HuH-7 (cell line): ENCODE measurements at regions not wholly inside any gene's neighbourhood (a gene's known extent, or its start where the extent isn't known, plus 50 kb on each side); places are given as distances from the start of the nearest gene placed in this dataset.
"Not testable (repeated sequence)": the region's sequence is repeated elsewhere in the genome, so short reads cannot be mapped to it uniquely, and the experiment has no call there.

Source experiments
- DNase-seq: peaks from one replicate; pipeline ENCODE4 v3.0.0; 2011; ENCODE audit warnings: low spot score

DNA sequence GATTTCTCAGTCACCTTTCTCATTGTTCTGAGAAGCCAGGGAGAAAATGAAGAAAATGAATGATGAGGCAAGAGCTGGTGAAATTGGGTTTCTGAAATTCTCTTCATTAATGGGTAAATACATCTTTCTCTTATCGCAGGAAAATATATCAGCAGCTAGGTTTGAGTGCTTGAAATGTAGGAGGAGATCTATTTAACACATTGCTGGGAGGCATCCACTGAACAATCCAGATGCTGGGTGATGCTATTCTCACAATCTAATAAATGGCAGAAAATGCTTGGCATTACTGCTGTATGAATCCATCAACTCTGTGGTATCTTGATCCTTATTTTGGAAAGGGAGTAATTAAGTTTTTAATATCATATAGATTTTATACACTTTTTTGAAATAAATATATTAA lies 199.6 kb upstream of the LRP1B start:
- DNase-seq, result no peak

DNA sequence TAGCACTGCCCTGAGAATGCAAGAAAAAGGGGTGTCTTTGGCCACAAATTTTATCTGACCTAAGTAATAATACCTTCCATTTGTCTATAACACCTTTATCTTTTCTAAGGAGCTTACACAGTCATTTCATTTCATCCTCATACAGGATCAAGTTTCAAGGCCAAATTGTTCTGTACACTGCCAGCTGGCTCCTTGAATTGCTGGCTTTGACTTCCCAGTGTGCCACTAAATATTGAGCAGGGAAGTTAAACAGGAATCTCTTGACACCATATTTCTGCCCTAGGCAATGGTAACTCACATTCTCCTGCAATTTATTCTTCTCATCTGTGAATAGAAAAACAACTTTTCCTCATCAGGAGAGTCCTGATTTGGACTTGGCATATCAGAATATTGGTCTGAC lies 195.1 kb upstream of the LRP1B start:
- no peak for DNase-seq

DNA sequence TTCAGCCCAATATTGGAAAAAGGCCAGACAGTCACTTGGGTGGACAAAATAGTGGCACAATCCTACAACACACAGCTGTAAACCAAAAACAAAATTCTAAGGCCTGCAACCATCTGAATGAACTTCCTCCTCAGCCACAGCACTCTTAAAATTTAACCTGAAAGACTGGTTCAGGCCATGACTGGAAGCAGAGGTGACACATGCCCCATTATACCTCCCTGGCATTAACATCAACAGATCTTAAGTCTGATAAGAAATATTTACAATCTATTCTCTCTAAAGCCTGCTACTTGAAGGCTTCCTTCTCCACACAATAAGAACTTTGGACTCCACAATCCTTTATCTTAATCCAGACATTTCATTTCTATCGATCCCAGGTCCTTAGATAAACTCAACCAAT lies 192.4 kb upstream of the LRP1B start:
- DNase-seq, result no peak

DNA sequence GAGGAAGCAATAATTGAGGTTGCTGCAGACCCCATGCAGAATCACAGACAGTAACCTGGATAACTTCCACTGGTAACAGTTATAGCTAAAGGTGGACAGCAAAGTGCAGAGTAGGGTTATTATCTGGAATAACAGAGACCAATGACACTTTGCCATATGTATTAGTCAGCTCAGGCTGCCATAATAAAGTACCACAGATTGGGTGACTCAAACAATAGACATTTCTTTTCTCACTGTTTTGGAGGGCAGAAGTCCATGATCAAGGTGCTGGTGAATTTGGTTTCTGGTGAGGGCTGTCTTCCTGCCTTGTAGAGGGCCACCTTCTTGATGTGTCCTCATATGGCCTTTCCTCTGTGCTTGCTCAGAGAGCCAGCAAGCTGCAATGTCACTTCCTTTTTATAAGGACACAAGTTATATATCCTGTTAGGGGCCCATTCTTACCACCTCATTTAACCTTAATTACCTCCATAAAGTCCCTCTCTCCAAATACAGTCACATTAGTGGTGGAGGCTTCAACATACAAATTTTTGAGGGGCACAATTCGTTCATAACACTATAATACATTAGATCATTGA lies 191.0 kb upstream of the LRP1B start:
- no peak for DNase-seq

DNA sequence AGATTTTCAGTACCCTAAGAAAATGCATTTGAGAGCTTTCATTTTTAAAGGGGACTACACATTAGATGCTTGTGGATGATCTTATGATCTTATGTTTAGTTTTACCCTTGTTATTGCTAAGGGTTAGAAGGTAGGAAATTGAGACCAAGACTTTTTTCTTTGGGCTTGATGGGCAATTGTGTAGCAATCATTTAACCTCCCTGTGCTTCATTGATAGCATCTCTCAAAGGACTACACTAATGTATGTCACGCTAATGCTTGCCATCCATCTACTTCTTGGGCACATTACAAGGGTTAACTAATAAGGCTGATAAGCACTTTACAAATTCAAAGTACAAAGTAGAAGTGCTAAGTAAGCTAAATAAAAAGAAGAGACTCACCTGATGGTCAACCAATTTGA lies 189.3 kb upstream of the LRP1B start:
- no peak for DNase-seq

DNA sequence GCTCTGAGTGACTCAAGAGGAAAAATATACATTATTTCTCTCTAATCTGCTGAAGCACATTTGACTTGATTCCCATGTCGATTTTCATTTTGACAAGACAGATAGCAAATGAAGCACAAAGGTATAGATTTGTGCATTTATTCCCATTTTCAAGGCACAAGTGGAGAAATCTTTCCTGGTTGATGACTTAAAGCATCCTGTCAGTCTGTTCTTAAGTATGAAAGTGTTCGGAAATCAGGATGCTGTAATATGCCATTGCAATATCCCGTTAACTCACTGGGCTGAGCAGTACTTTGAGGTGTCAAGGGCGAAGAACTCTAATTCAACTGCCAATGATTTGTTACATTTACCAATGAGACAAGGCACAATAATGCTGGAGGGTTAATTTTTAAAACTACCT lies 185.2 kb upstream of the LRP1B start:
- DNase-seq, result no peak

DNA sequence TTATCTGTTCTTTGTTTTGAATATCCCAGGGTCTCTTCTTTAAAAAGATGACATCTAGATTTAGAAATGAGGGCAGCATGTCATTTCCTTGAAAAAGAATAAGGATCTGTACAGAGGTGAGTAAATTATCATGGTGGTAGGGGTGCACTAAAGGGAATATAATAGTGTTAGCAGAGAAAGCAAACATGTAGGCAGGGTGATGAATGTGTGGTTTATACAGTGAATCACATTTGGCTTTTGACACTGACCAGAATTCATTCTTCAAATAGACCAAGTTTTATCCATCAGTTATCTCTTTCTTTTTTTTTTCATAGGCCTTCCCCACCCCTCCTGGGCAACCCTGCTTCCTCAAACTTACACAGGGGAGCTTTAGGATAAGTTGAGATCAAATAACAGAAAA lies 184.5 kb upstream of the LRP1B start:
- DNase-seq, result no peak

DNA sequence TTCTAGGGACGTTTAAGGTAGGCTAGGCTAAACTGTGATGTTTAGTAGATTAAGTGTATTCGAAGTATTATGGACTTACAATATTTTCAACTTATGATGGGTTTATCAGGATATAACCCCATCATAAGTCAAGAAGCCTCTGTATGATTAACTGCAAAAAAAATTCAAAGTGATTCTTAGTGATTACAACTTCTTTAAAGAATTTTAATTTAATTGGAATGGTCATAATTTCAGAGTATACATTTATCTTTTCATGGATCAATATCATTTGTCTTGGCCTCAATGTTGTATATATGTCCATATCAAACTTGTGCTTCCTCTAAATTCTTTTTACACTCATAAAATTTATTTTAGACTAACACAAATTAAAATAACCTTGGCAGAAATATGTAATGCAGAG lies 183.3 kb upstream of the LRP1B start:
- no peak for DNase-seq

DNA sequence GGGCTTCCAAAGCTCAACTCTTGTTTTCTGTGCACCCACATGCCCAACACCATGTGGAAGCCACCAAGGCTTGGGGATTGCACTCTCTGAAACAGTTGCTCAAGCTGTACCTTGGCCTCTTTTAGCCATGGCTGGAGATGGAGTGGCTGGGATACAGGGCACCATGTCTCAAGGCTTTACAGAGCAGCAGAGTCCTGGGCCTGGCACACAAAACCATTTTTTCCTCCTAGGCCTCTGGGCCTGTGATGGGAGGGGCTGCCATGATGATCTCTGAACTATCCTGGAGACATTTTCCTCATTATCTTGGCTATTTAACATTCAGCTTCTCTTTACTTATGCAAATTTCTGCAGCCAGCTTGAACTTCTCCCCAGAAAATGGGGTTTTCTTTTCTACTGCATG lies 179.7 kb upstream of the LRP1B start:
- DNase-seq, result no peak

DNA sequence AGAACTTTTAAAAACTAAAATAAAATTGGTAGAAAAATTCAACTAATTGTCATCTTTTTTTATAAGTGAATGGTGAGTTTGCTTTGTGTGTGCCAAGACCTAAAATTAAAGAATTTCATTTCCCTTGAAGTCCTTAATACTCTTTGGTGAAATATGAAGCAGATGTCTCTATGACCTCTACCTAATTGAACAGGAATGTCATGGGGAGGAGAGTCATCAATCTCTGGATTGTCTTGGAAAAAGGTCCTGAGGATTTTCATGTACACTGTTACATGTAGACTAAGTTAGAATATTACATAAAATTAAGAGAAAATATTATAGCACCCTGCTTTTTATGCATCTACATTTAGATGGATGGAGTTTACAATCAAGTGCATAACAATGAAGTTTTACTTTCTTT lies 177.9 kb upstream of the LRP1B start:
- DNase-seq, result no peak

DNA sequence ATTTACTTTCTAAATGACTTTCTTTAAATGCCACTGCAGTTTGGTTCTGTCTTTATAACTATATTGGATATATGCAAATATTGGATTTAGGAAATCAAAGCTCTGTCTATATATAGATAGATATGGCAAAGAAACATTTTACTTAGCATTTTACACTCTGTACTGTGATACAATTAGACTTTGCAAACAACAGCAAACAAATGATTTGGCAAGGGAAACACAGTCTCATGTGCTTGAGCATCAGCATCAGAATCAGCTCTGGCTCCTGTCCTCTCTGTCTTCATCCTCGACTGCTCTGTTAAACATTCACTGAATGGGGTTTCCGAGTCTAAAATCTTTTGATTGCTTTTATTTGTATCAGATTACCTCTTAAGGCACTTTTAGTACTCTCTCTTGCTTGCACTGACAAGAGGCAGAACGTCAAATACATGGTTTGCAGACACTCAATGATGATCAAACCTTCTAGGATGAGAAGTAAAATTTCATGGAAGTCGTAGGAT lies 176.8 kb upstream of the LRP1B start:
- DNase-seq, result no peak

DNA sequence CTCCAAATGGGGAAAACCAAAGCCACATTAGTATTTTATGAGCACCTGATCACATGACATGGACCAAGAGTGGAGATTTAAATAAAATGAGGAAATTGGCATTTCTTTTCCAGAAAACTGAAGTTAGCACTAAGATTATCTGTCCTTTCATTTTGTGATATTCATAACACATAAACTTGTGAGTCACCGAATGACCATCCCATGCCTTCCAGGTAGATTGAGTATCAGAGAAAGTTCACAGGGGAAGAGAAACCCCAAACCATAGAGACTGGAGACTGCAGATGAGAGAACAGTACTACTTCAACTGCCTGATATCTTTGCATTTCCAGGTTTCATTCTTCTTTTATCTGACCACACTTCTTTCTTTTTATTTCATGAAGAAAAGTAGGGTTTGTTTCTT lies 176.3 kb upstream of the LRP1B start:
- no peak for DNase-seq

DNA sequence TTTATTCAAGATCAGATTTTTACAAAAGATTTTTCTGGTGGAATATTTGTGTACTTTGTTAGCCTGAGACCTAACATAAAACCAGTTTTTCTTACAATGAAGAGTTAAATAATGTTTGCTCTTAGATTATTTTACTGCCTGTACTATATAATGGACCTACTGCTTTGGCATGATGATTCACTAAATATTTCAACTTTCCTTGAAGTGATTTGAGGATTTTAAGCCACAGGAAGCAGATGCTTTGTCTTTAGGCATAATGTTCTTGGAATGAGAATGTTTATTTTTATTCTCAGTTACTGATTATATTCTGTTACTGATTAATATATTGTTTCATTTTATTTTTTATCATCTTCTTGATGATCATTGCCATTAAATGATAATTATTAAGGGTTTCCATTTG lies 175.3 kb upstream of the LRP1B start:
- DNase-seq, result no peak

DNA sequence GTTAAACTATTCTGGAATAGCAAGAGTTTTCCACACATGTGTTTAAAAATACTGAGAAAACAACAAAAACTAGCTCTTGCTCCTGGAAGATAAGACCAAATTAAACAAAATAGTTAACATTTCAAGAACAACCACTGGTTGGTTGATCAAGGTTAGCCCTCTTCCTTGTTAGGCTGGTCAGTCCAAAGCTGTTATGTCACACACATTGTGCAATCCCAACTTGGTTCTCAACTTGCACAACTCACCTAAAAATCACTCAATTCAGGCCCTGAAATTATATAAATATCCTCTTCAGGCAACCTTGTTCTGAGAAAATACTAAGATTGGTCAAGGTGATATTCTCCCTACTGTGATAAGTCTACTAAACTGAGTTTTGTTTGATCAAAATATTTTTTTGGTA lies 169.7 kb upstream of the LRP1B start:
- no peak for DNase-seq

DNA sequence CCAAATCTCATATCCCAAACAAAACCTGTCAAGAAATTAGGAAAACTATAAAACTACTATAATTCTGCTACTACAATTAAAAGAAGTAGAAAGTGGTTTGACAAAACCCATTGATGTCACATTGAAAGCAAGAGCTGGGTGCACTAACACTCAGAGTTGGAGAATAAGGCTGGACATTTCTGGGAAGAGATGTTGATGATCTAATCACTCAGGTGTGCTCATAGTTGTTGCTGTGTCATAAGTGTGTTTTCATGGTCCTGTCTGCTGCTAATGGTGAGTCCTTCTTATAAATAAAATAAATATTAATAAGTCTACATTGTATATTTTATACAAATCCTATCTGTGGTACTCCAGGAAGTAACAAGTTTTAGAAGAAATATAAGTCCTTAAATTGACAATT lies 168.2 kb upstream of the LRP1B start:
- DNase-seq, result no peak

DNA sequence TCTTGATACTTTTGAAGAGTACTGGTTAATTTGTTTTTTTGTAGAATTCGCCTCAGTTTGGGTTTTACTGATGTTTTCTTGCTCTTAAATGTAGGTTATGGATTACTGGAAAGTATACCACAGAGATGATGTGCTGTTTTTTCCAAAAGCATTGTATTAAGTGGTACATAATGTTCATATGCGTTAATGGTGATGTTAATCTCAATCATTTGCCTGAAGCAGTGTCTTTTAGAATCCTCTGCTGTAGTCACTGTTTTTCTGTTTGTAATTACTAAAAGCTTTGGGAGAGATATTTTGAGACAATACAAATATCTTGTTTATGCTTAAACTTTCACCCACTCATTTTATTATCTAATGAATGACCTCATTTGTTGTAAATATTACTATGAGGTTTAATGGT lies 163.4 kb upstream of the LRP1B start:
- DNase-seq, result no peak

DNA sequence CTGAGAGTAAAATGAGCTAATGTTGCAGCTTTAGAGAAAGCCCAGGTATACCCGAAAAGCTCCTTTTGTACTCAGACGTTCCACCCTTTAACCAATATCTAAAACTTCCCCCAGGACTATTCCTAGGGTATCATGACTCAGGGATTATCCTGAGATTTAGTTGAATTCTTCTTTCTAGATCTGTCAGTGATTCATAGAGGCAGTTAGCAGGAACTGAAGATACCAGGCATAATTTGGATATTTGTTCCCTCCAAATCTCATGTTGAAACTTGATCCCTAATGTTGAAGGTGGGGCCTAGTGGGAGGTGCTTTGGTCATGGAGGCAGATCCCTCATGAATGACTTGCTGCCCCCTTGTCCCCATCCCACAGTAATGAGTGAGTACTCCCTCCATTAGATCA lies 161.2 kb upstream of the LRP1B start:
- DNase-seq, result no peak

DNA sequence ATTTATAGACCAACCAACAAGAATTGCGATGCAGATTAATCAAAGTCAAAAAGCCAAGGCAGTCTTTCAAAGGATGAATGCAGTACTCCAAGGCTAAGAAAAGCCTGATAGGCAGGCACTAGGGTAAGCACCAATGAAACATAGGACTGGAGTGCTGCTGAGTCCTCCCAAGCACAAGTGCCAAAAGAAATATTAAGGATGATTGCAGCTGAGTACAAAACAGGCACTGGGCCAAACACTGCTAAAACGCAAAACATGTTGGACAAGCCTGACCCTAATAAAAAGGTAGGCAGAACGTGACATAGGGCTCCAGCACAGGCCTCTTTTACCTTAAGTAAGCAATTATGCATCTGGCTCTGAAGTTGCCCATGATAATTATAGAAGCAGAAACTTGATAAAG lies 160.1 kb upstream of the LRP1B start:
- no peak for DNase-seq

DNA sequence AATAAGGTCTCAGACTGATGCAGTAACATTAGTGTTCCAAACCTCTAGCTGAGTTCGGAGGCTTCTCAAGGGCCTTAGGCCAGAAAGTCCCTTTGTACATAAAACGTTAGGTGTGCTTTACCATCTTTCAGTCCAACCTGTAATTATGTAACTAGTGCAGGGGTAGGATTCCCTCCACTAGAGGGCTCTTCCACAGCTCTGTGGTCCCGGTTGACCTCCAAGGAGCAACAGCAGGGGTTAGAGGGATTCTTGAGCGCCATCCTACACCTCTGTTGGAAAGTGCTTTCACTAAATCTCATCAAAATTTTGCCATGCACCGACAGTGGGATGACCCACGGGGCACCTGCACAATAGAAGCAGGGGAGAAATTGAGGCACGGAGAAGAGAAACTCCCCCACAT lies 155.8 kb upstream of the LRP1B start:
- peak; percentile 52 for DNase-seq

DNA sequence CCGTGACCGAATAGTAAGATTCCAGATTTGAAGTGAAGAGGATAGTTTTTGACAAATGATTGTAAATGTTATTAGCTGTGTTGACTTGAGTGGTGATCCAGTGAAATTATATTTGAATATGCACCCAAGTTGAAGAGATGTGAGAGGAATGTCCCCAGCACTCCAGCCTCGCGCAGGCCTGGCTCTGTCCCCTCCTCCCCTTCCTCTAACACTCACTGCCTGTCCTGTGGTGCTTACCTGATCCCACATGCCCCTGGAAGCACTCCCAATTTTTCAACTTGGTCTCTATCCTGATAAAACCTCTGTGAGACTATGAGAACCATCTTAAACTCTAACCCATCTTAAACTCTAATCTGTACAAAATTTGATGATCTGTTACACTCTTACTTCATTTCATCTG lies 154.7 kb upstream of the LRP1B start:
- no peak for DNase-seq

DNA sequence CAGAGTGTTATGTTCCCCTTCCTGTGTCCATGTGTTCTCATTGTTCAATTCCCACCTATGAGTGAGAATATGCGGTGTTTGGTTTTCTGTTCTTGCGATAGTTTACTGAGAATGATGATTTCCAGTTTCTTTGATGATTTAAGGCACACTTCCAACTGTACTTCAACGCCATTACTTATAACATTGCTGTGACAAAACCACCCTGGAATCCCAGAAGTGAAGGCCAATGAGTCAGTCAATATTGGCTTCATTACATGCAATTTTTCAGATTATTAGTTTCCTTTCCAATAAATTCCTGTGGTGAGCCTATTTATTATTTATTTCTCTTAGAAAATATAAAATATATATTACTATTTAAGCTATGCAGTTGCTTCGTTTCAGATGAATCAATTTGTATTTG lies 153.5 kb upstream of the LRP1B start:
- not testable (repeated sequence) for DNase-seq

DNA sequence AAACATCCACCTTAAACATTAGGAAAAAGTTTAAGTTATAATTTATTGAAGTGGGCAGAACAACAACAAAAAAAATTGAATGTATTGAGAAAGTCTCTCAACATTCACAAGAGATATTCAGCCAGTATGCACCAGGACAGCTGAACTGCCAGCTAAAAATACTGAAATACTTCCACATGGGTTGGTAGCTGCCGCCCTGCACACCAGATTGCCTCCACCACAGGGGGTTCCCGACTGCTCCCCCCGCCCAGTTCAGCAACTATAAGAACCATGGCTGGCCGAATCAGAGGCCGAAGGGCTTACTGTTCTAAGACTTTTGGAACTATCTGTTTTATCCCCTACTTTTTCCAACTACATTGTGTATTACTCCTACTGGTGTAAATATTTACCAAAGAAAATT lies 150.0 kb upstream of the LRP1B start:
- DNase-seq, result no peak

DNA sequence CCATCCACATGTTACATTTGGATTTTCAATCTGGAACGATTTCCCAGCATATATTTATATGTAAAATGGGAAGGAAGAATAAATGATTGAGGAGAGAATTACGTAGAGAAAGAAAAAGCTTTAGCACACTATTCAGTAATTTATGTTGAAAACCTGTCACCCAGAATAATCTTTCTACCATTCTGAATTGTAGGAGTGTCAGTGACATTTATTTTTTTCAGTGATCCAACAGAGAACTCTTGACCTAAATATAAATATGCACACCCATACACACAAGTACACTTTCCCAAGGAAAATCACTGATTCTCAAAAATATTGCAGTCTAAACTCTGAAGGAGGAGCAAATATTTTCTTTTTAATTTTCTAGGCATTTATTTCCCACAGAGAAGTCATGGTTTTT lies 140.2 kb upstream of the LRP1B start:
- no peak for DNase-seq

DNA sequence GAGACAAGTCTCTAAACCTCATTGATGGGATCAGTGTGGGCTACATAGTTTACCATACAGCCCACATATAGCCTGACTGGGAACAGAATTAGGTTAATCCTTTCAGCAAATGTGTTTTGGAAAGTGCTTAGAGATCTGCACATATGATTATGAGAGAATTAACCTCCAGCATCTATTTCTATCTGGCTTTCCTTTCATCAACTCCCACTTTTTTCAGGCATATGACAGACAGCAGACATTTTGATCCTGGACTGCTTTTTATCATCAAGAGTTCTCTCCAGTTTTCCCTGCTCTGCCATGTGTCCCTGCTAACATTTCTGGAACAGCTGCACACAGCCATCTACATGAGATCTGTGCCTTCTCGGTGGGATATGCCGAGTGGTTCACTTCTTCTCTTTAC lies 139.5 kb upstream of the LRP1B start:
- DNase-seq, result no peak

DNA sequence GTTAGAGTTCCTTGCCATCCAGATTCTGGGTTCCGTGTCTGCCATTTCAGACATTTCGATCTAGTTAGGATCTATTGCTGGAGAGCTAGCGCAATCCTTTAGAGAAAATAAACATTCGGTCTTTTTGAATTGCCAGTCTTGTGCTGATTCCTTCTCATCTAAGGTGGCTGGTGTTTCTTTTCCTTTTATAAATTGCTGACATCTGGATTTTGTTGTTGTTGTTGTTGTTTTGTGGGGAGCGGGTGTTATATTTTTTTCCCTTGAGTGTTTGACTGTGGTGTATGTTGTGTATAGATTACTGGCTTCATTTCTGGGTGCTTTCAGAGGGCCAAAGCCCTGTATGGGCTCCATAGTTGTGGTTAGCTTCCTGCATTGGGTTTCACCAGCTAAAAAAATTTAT lies 128.5 kb upstream of the LRP1B start:
- no peak for DNase-seq
